Posterior cingulate gyrus (tissue), 11 donors: ENCODE measurements at regions not wholly inside any gene's neighbourhood (a gene's known extent, or its start where the extent isn't known, plus 50 kb on each side); places are given as distances from the start of the nearest gene placed in this dataset.
A peak's percentile ranks its signal among the peaks of the same experiment; 100 is the strongest.

Source experiments
- DNase-seq, 10 donors: peaks; one replicate each; pipeline versions ENCODE4 v3.0.0 to v3.0.0-alpha.2; 2020 to 2021; ENCODE audit warnings: mixed read lengths in 3 of 10
- intact Hi-C: fragments of 100-400 bp; cut with DNase I; formaldehyde crosslinking; loops from one replicate; pipeline ENCODE4 v1.15.1; 2023

GRCh38 chr4:184310881-184311709, 93.4 kb upstream of the ENPP6 start:
- intact Hi-C loops = no loop called here
- DNase-seq = no peak

GRCh38 chr4:184310171-184310567, 92.5 kb upstream of the ENPP6 start:
- DNase-seq = no peak
- intact Hi-C loops = no loop called here

DNA sequence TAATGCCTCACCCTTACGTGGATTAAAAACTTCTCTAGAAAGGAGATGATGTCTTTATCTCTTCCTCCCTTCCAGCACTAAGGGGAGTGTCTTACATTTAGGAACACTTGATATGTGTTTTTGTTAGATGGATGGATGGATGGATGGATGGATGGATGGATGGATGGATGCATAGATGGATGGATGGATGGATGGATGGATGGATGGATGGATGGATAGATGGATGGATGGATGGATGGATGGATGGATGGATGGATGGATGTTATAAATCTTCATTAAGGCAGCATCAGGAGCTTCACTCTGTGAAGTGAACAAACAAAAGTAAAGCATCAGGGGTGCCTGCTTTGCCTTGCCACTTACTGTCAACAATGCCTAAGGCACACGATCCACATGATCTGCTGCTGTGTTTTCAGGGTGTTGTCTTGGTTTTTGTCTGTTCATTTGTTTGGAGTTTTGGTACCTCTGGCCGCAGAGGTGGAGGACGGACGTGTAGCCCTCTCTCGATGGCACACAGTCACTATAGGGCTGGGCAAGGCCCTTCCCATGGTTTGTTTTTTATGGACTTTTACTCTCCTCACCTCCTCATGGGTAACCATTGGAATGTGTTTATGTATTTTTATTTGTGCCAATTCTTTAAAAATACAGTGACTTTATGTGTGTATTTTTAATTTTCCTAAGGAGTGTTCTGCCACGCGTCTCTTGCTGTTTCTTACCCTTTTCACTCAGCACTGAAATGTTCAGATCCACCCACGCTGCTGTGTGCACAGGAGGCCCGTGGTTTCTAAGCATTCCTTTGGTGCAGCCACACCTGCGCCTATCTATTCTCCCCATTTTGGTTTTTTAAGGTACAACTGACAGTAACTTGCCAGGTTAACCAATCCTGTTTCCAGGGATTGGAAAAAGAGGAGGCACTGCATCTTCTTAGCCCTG, 91.8 kb upstream of the ENPP6 start:
- no peak for DNase-seq
- intact Hi-C loops = no loop called here

DNA sequence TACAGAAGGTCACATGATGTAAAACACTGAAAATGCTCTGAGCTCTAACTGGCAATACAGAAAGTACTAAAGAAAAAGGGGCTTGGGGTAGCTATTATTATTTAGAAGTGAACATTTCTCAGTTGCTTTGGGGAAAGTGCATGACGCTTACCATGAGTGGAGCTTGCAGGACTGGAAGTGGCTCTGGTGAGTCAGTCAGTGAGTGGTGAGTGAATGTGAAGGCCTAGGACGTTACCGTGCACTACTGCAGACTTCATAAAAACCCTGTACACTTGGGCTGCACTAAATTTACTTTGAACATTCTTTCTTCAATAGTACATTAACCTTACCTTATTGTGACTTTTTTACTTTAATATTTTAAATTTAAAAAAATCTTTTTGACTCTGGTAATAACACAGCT, 89.3 kb upstream of the ENPP6 start:
- intact Hi-C loops = no loop called here
- no peak for DNase-seq

- no peak for DNase-seq
- intact Hi-C loops = no loop called here
Measured at GRCh38 chr4:184306470-184306869, 88.8 kb upstream of the ENPP6 start.

DNA sequence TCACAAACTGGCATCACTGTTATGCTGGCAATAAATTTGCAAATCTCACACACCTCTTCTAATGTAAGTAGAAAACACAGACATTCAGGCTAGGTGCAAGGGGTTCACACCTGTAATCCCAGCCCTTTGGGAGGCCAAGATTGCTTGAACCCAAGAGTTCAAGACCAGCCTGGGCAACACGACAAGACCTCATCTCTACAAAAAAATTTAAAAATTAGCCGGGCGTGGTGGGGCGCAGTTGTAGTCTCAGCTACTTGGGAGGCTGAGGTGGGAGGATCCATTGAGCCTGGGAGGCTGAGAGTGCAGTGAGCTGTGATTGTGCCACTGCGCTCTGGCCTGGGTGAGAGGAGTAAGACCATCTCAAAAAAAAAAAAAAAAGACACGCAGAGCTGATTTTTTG, 83.1 kb upstream of the ENPP6 start:
- intact Hi-C loops = no loop called here
- DNase-seq = no peak

GRCh38 chr4:184298254-184298653, 80.6 kb upstream of the ENPP6 start:
- DNase-seq = no peak
- intact Hi-C loops = no loop called here

DNA sequence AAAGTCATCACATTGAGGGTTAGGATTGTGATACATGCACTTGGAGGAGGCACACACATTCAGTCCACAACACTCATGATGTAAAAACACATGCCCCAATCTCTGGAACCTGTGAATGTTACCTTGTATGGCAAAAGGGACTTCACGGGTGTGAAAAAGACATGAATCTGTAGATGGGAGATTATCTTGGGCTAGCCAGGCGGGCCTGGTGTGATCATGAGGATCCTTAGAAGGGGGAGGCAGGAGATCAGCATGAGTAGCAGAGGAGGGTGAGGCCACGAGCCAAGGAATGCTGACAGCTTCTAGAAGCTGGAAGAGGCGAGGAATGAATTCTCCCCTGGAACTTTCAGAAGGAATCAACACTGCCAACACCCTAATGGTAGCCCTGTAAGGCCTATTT, 77.5 kb upstream of the ENPP6 start:
- no peak for DNase-seq
- intact Hi-C loops = no loop called here

- no peak for DNase-seq
- intact Hi-C loops = no loop called here
Measured at GRCh38 chr4:184294606-184295133, 77.0 kb upstream of the ENPP6 start.

- no peak for DNase-seq
- intact Hi-C loops = no loop called here
Measured at GRCh38 chr4:184293552-184293951, 75.9 kb upstream of the ENPP6 start.

DNA sequence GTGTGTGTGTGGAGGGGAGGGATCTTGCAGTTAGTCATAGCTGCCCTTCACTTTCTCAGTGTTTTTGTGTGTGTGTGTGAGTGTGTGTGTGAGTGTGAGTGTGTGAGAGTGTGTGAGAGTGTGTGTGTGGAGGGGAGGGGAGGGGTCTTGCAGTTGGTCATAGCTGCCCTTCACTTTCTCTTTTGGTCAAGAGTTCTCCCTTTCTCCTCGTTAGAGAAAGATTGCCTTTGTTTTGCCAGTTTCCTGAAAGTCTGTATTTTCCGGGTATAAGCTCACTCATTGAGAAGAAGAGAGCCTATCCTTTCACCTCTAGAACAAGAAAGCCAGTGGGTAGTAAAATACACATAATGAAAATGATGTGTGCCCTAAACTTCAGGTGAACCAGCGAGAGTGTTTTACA, 75.2 kb upstream of the ENPP6 start:
- intact Hi-C loops = no loop called here
- no peak for DNase-seq

DNA sequence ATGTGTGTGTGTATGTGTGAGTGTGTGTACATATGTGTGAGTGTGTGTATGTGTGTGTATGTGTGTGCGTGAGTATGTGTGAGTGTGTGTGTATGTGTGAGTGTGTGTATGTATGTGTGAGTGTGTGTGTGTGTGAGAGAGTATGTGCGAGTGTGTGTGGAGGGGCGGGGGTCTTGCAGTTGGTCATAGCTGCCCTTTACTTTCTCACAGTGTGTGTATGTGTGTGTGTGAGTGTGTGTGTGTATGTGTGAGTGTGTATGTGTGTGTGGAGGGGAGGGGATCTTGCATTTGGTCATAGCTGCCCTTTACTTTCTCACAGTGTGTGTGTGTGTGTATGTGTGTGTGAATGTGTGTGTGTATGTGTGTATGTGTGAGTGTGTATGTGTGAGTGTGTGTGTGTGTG, 74.8 kb upstream of the ENPP6 start:
- no peak for DNase-seq
- intact Hi-C loops = no loop called here

DNA sequence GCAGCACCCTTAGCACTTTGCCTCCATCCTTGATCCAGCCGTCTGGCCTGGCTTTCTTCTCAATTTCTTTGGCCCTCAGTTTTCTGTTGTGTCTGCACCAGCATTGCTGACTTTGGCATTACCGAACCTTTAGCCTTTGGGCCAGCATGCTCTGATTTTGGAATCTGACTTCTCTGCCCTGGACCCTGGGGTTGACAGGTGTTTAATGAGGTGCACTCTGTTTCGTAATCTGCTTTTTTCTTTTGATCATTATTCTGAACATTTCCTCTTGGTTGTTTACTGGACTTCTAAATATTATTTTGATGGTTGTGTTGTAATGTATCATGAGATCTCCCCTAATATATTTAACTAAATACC, 71.5 kb upstream of the ENPP6 start:
- intact Hi-C loops = loop anchor here (5.0 kb wide), 1 partner anchor 53 kb away; no protein-coding TSS in a partner anchor
- DNase-seq = no peak

DNA sequence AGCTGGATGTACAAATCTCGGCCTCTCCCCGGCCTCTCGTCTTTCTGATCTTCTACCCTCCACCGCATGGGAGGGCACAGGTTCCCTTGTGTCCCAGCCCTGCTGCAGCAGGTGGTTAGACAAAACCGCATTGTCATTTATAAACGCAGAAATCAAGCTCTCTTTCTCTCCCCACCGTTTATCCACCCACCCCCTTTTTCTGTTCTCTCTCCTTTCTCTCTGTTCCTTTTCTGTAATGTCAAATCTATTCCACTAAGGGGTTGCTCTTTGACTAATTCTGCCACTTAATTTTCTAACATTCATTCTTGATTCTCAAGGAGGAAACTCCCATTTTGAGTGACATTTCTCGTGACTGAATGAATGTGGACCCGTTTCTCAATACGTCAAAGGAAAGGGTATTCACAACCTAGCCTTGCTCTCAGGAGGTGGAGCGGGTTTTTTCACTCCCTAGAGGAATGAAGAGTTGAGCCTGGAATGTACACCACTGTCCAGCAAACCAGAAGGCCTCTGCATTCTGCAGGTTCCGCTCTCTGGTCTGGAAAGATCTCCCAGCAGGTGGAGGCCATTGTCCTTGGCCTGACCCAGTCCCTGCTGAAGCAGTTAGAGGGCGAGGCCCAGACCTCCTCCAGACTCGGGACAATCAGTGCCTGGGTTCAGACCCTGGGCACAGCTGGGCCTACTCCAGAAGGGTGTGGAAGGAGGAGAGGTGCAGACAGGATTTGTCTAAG, 70.9 kb upstream of the ENPP6 start:
- DNase-seq = no peak
- intact Hi-C loops = loop anchor here (5.0 kb wide), 1 partner anchor 54 kb away; no protein-coding TSS in a partner anchor

DNA sequence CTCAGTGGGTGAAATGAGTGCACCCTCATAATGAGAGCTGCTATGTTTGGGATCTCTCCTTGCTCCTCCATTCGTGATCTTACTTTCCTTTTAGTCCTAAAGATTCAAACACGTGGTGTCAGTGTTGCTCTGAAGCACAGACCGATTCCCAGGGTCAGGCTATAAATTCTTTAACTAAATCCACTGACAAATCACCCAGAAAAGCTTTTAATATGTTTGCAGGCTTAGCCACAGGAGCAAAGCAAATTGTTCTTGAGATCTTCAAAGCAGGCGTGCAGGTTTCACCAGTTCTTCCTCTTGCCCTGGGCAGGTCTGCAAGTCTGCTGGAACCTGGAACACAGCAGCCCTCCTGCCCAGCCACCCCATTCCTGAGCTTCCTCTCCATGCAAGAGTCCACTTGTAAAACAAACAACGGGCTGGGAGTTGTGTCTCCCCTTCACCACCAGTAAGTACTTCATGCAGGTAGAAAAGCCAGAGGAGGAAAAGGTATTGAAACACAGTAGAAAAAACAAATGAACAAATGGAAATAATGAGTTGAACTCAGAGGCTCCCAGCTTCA, 70.1 kb upstream of the ENPP6 start:
- intact Hi-C loops = loop anchor here (5.0 kb wide), 1 partner anchor 55 kb away; no protein-coding TSS in a partner anchor
- no peak for DNase-seq

DNA sequence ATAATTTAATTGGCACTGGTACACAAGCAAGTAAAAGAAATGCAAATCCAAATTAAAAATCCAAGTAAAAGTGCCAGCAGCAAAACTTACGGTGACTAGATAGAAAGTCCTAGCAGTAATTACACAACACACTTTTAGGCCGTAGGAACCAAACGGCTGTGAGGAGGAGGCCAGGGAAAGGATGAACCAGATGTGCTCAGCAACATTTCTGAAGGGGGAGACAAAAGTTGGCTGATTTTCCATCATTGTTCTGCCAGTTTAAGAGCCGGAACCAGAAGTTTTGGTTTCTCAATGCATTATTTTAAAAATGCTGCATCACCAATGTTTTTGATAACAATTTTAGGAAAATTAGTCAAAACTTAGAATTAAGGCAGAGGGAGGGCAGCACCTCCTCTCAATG, 68.7 kb upstream of the ENPP6 start:
- intact Hi-C loops = loop anchor here (5.0 kb wide), 1 partner anchor 56 kb away; no protein-coding TSS in a partner anchor
- no peak for DNase-seq

DNA sequence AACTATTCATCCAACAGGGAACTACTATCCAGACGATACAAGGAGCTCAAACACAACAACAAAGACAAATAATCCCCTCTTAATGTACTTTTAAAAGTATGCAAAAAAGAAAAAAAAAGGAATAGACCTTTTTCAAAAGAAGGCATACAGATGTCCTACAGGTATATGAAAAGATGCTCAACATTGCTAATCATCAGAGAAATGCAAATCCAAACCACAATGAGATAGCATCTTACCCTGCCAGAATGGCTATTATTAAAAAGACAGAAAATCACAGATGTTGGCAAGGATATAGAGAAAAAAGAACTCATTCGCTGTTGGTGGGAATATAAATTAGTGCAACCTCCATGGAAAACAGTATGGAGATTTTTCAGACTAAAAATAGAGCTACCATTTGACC, 67.1 kb upstream of the ENPP6 start:
- intact Hi-C loops = loop anchor here (5.0 kb wide), 1 partner anchor 58 kb away; no protein-coding TSS in a partner anchor
- no peak for DNase-seq

DNA sequence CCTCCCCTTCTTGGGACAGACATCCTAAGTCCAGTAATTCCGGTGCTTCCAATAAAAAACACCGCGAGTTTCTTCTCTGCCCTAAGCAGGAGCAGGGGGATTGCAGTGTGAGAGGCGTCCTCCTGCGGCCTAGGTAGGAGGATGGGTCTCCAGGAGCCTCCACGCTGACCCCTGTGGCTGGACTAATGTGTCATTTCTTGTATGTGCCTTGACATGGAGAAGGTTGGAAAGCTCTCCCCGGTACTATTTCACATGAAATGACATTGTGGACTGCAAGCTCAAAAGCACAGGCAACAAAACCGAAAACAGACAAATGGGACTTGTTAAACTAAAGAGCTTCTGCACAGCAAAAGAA, 66.6 kb upstream of the ENPP6 start:
- DNase-seq = no peak
- intact Hi-C loops = no loop called here

DNA sequence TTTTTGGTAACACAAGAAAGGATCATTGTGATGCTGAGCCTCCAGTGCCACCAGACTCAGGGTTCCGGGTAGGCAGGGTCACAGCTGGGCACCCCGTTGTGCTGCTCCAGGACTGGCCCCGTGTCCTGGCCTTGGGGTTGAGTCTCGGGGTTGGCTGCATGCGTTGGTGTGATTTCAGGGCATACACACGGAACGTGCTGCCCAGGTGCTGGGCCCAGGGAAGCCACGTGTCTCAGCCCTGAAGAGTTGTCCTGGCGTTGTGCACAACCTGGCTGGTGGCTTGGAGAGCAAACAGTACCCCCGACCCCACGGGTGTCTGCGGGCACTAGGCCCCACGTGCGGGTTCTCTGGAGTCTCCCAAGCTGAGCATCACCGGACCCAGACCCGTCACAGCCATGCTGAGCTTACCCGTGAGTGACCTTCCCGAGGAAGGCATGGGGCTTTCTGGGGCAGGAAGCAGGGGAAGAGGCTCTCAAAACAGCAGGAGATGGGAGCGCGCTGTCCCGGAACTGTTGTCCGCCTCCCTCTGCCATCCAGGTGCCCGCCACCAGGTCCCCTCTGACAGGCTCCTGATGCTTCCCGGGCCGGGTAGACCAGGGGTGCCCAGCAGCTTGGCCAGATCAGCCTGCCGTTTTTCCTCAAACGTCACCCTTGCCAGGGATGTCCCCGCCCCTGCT, 66.1 kb upstream of the ENPP6 start:
- DNase-seq = peak in 4 of 10 donors; percentile 44 to 90 (median 59)
- intact Hi-C loops = no loop called here
